Type B pancreatic cell (in vitro differentiated cells): ENCODE measurements at regions not wholly inside any gene's neighbourhood (a gene's known extent, or its start where the extent isn't known, plus 50 kb on each side); places are given as distances from the start of the nearest gene placed in this dataset.

Experiments
- DNase-seq: peaks from one replicate; pipeline ENCODE4 v3.0.0; 2021; ENCODE audit warnings: mixed read lengths; ENCODE audit not compliant: unreplicated experiment; ENCODE audit errors: extremely low spot score
- H3K27ac Mint-ChIP-seq: 2 replicates; pipeline ENCODE4 v1.8.0; 2021; ENCODE audit warnings: mild to moderate bottlenecking, mixed read lengths
- H3K27me3 Mint-ChIP-seq: 2 replicates; pipeline ENCODE4 v1.8.0; 2021; ENCODE audit warnings: mixed read lengths
- H3K36me3 Mint-ChIP-seq: 2 replicates; pipeline ENCODE4 v1.8.0; 2021; ENCODE audit warnings: mixed read lengths
- H3K4me1 Mint-ChIP-seq: one replicate; pipeline ENCODE4 v1.8.0; 2021; ENCODE audit warnings: mixed read lengths; ENCODE audit not compliant: unreplicated experiment
- H3K4me3 Mint-ChIP-seq: 2 replicates; pipeline ENCODE4 v1.8.0; 2021; ENCODE audit warnings: mild to moderate bottlenecking, mixed read lengths
- H3K9me3 Mint-ChIP-seq: 2 replicates; pipeline ENCODE4 v1.8.0; 2021; ENCODE audit warnings: mixed read lengths
- CTCF ChIP-seq: fragments of 200-600 bp; sonication (generic); conservative IDR thresholded peaks from 2 replicates; pipeline ENCODE4 v1.5.0; 2021; ENCODE audit warnings: antibody characterized with exemption, mild to moderate bottlenecking

- H3K27ac Mint-ChIP-seq, result no peak overlapping the region
- TF ChIP-seq CTCF, result no peak
- peak overlapping the region; percentile 63 for H3K4me3 Mint-ChIP-seq
- DNase-seq, result no peak
- peaks cover 15% of the 10 kb centered on the region for H3K4me1 Mint-ChIP-seq
- no peaks in the 10 kb centered on the region for H3K9me3 Mint-ChIP-seq
- H3K27me3 Mint-ChIP-seq, result peaks cover 16% of the 10 kb centered on the region
- no peaks in the 10 kb centered on the region for H3K36me3 Mint-ChIP-seq
Measured at GRCh38 chr20:62551407-62552323, 75.9 kb upstream of the GATA5 start.

- Mint-ChIP-seq H3K4me3 (peak overlapping the region; percentile 82), H3K9me3 (no peaks in the 10 kb centered on the region), H3K27ac (peak overlapping the region; percentile 5), H3K4me1 (peaks cover 22% of the 10 kb centered on the region), H3K27me3 (peaks cover 16% of the 10 kb centered on the region), H3K36me3 (no peaks in the 10 kb centered on the region)
- no peak for DNase-seq
- TF ChIP-seq CTCF, result no peak
Measured at GRCh38 chr20:62552613-62553012, 76.8 kb upstream of the GATA5 start.

GRCh38 chr20:62553136-62553837 lies 77.5 kb upstream of the GATA5 start:
- no peaks in the 10 kb centered on the region for H3K9me3 Mint-ChIP-seq
- peak overlapping the region; percentile 65 for H3K27ac Mint-ChIP-seq
- peaks cover 16% of the 10 kb centered on the region for H3K27me3 Mint-ChIP-seq
- H3K4me3 Mint-ChIP-seq, result peak overlapping the region; percentile 41
- no peak for TF ChIP-seq CTCF
- H3K36me3 Mint-ChIP-seq, result no peaks in the 10 kb centered on the region
- peaks cover 23% of the 10 kb centered on the region for H3K4me1 Mint-ChIP-seq
- no peak for DNase-seq

GRCh38 chr20:62553838-62554161 lies 78.0 kb upstream of the GATA5 start:
- peak overlapping the region; percentile 41 for H3K4me3 Mint-ChIP-seq
- no peaks in the 10 kb centered on the region for H3K36me3 Mint-ChIP-seq
- peaks cover 16% of the 10 kb centered on the region for H3K27me3 Mint-ChIP-seq
- DNase-seq, result no peak
- peak overlapping the region; percentile 65 for H3K27ac Mint-ChIP-seq
- no peaks in the 10 kb centered on the region for H3K9me3 Mint-ChIP-seq
- TF ChIP-seq CTCF, result no peak
- peaks cover 25% of the 10 kb centered on the region for H3K4me1 Mint-ChIP-seq

GRCh38 chr20:62554214-62554897 lies 78.6 kb upstream of the GATA5 start:
- no peak overlapping the region for H3K27ac Mint-ChIP-seq
- no peak for TF ChIP-seq CTCF
- no peaks in the 10 kb centered on the region for H3K9me3 Mint-ChIP-seq
- DNase-seq, result no peak
- peaks cover 28% of the 10 kb centered on the region for H3K4me1 Mint-ChIP-seq
- H3K27me3 Mint-ChIP-seq, result peaks cover 16% of the 10 kb centered on the region
- H3K36me3 Mint-ChIP-seq, result no peaks in the 10 kb centered on the region
- no peak overlapping the region for H3K4me3 Mint-ChIP-seq
